T-helper 22 cell (primary cell): ENCODE measurements at regions not wholly inside any gene's neighbourhood (a gene's known extent, or its start where the extent isn't known, plus 50 kb on each side); places are given as distances from the start of the nearest gene placed in this dataset.
A peak's percentile ranks its signal among the peaks of the same experiment; 100 is the strongest.

Source experiments
- DNase-seq: peaks from one replicate; pipeline ENCODE4 v3.0.0-alpha.2; 2020; ENCODE audit warnings: low read depth

GRCh38 chr3:111352585-111352984, 189.4 kb upstream of the CD96 start:
- DNase-seq = no peak

GRCh38 chr3:111359261-111360030, 182.6 kb upstream of the CD96 start:
- DNase-seq = no peak

- no peak for DNase-seq
These were observed 179.5 kb upstream of the CD96 start for GRCh38 chr3:111362381-111363009.

- no peak for DNase-seq
These were observed 175.5 kb upstream of the CD96 start for GRCh38 chr3:111366515-111366914.

- DNase-seq = no peak
These were observed 173.9 kb upstream of the CD96 start for GRCh38 chr3:111368056-111368455.

GRCh38 chr3:111369958-111370357, 172.0 kb upstream of the CD96 start:
- DNase-seq = no peak

GRCh38 chr3:111373239-111373638, 168.8 kb upstream of the CD96 start:
- DNase-seq = no peak

- DNase-seq = no peak
These were observed 168.1 kb upstream of the CD96 start for GRCh38 chr3:111373861-111374260.

- DNase-seq = no peak
These were observed 156.0 kb upstream of the CD96 start for GRCh38 chr3:111385971-111386495.

- peak; percentile 27 for DNase-seq
These were observed 149.1 kb upstream of the CD96 start for GRCh38 chr3:111392894-111393398.

- no peak for DNase-seq
These were observed 129.3 kb upstream of the CD96 start for GRCh38 chr3:111412656-111413055.

- no peak for DNase-seq
These were observed 127.5 kb upstream of the CD96 start for GRCh38 chr3:111414531-111414930.

- DNase-seq = no peak
These were observed 127.0 kb upstream of the CD96 start for GRCh38 chr3:111415018-111415417.

- no peak for DNase-seq
These were observed 123.6 kb upstream of the CD96 start for GRCh38 chr3:111418391-111418790.

GRCh38 chr3:111428301-111428700, 113.7 kb upstream of the CD96 start:
- DNase-seq = no peak

GRCh38 chr3:111434941-111435622, 106.9 kb upstream of the CD96 start:
- no peak for DNase-seq

GRCh38 chr3:111438283-111438682, 103.7 kb upstream of the CD96 start:
- DNase-seq = no peak

- no peak for DNase-seq
These were observed 87.4 kb upstream of the CD96 start for GRCh38 chr3:111454551-111454950.

GRCh38 chr3:111465081-111465670, 76.8 kb upstream of the CD96 start:
- DNase-seq = no peak

- no peak for DNase-seq
These were observed 72.0 kb upstream of the CD96 start for GRCh38 chr3:111470032-111470431.

- DNase-seq = no peak
These were observed 70.2 kb upstream of the CD96 start for GRCh38 chr3:111471831-111472230.

GRCh38 chr3:111472556-111472955, 69.4 kb upstream of the CD96 start:
- DNase-seq = no peak
